ENCODE measurements at regions not wholly inside any gene's neighbourhood (a gene's known extent, or its start where the extent isn't known, plus 50 kb on each side); places are given as distances from the start of the nearest gene placed in this dataset.

GRCh38 chr13:62407871-62408270 lies 992.2 kb upstream of the PCDH20 start:
- TF ChIP-seq CTCF (IDR thresholded peaks at IDR 0.05), result no peak

GRCh38 chr13:62388515-62388914 lies 972.9 kb upstream of the PCDH20 start:
- TF ChIP-seq CTCF (IDR thresholded peaks at IDR 0.05), result no peak

- TF ChIP-seq CTCF (IDR thresholded peaks at IDR 0.05), result peak; percentile 40; the same call in 1 of the 2 replicates
Measured at GRCh38 chr13:62387647-62388046, 972.0 kb upstream of the PCDH20 start.

GRCh38 chr13:62377838-62378237 lies 962.2 kb upstream of the PCDH20 start:
- TF ChIP-seq CTCF (IDR thresholded peaks at IDR 0.05), result no peak

GRCh38 chr13:62375653-62376052 lies 960.0 kb upstream of the PCDH20 start:
- no peak for TF ChIP-seq CTCF (IDR thresholded peaks at IDR 0.05)

GRCh38 chr13:62371737-62372136 lies 956.1 kb upstream of the PCDH20 start:
- TF ChIP-seq CTCF (IDR thresholded peaks at IDR 0.05), result no peak

- TF ChIP-seq CTCF (IDR thresholded peaks at IDR 0.05), result no peak
Measured at GRCh38 chr13:62360609-62361008, 945.0 kb upstream of the PCDH20 start.

GRCh38 chr13:62358646-62358932 lies 942.9 kb upstream of the PCDH20 start:
- TF ChIP-seq CTCF (IDR thresholded peaks at IDR 0.05), result no peak

Measured in LNCAP (cell line).